Chondrocyte (in vitro differentiated cells): ENCODE measurements at regions not wholly inside any gene's neighbourhood (a gene's known extent, or its start where the extent isn't known, plus 50 kb on each side); places are given as distances from the start of the nearest gene placed in this dataset.
A peak's percentile ranks its signal among the peaks of the same experiment; 100 is the strongest.

Source experiments
- DNase-seq: peaks from one replicate; pipeline ENCODE4 v3.0.0; 2021; ENCODE audit warnings: mixed read lengths, low spot score
- H3K27ac Mint-ChIP-seq: one replicate; pipeline ENCODE4 v1.8.0; 2021; ENCODE audit warnings: mild to moderate bottlenecking, moderate library complexity, mixed read lengths; ENCODE audit not compliant: unreplicated experiment
- H3K27me3 Mint-ChIP-seq: 2 replicates; pipeline ENCODE4 v1.8.0; 2021; ENCODE audit warnings: low read depth, mixed read lengths
- H3K36me3 Mint-ChIP-seq: 2 replicates; pipeline ENCODE4 v1.8.0; 2021; ENCODE audit warnings: low read depth, mixed read lengths
- H3K4me1 Mint-ChIP-seq: 2 replicates; pipeline ENCODE4 v1.8.0; 2021; ENCODE audit warnings: low read depth, mild to moderate bottlenecking, mixed read lengths
- H3K4me3 Mint-ChIP-seq: one replicate; pipeline ENCODE4 v1.8.0; 2021; ENCODE audit warnings: mild to moderate bottlenecking, moderate library complexity, mixed read lengths; ENCODE audit not compliant: unreplicated experiment
- H3K9me3 Mint-ChIP-seq: 2 replicates; pipeline ENCODE4 v1.8.0; 2021; ENCODE audit warnings: low read depth, mixed read lengths
- CTCF ChIP-seq: fragments of 200-600 bp; sonication (generic); IDR thresholded peaks from 2 replicates; pipeline ENCODE4 v1.5.0; 2021; ENCODE audit warnings: antibody characterized with exemption, mild to moderate bottlenecking, moderate library complexity

- no peak for DNase-seq
- H3K9me3 Mint-ChIP-seq: no peaks in the 10 kb centered on the region
- H3K36me3 Mint-ChIP-seq: no peaks in the 10 kb centered on the region
- peak overlapping the region; percentile 39 for H3K27ac Mint-ChIP-seq
- no peak for TF ChIP-seq CTCF
- H3K4me3 Mint-ChIP-seq: no peak overlapping the region
- H3K4me1 Mint-ChIP-seq: peaks cover 17% of the 10 kb centered on the region
- H3K27me3 Mint-ChIP-seq: no peaks in the 10 kb centered on the region
Observed at GRCh38 chr3:25266677-25267076, 161.4 kb upstream of the RARB start.

GRCh38 chr3:25272090-25272489 is 156.0 kb upstream of the RARB start:
- Mint-ChIP-seq H3K4me3 (no peak overlapping the region), H3K27me3 (no peaks in the 10 kb centered on the region), H3K27ac (no peak overlapping the region), H3K36me3 (no peaks in the 10 kb centered on the region), H3K4me1 (peaks cover 10% of the 10 kb centered on the region), H3K9me3 (no peaks in the 10 kb centered on the region)
- no peak for DNase-seq
- TF ChIP-seq CTCF: no peak

- Mint-ChIP-seq H3K4me3 (no peak overlapping the region), H3K9me3 (no peaks in the 10 kb centered on the region), H3K4me1 (peaks cover 1% of the 10 kb centered on the region), H3K36me3 (no peaks in the 10 kb centered on the region), H3K27ac (no peak overlapping the region), H3K27me3 (no peaks in the 10 kb centered on the region)
- DNase-seq: no peak
- TF ChIP-seq CTCF: no peak
Observed at GRCh38 chr3:25273582-25274171, 154.4 kb upstream of the RARB start.

GRCh38 chr3:25277503-25277902 is 150.6 kb upstream of the RARB start:
- DNase-seq: no peak
- Mint-ChIP-seq H3K9me3 (no peaks in the 10 kb centered on the region), H3K4me1 (peaks cover 4% of the 10 kb centered on the region), H3K27ac (no peak overlapping the region), H3K4me3 (no peak overlapping the region), H3K27me3 (no peaks in the 10 kb centered on the region), H3K36me3 (no peaks in the 10 kb centered on the region)
- TF ChIP-seq CTCF: no peak

- Mint-ChIP-seq H3K27ac (no peak overlapping the region), H3K36me3 (no peaks in the 10 kb centered on the region), H3K9me3 (no peaks in the 10 kb centered on the region)
Observed at GRCh38 chr3:25281041-25281731, 146.9 kb upstream of the RARB start.

More at GRCh38 chr3:25281041-25281731, 146.9 kb upstream of the RARB start:
- Mint-ChIP-seq H3K27me3 (no peaks in the 10 kb centered on the region), H3K4me1 (peaks cover 7% of the 10 kb centered on the region), H3K4me3 (no peak overlapping the region)
- no peak for DNase-seq
- no peak for TF ChIP-seq CTCF
